H9 (cell line): ENCODE measurements at regions not wholly inside any gene's neighbourhood (a gene's known extent, or its start where the extent isn't known, plus 50 kb on each side); places are given as distances from the start of the nearest gene placed in this dataset.

Source experiments
- DNase-seq: peaks from one replicate; pipeline ENCODE4 v3.0.0-alpha.2; 2017
- H2AFZ ChIP-seq: one replicate; pipeline ENCODE4 v1.6.1; 2013; ENCODE audit warnings: mild to moderate bottlenecking, low read length, control low read depth, moderate library complexity
- H2AK5ac ChIP-seq: 2 replicates; pipeline ENCODE4 v1.6.1; 2013; ENCODE audit warnings: low read length, control low read depth, mixed read lengths; ENCODE audit not compliant: insufficient read length
- H2BK120ac ChIP-seq: one replicate; pipeline ENCODE4 v1.6.1; 2013; ENCODE audit warnings: low read depth, mild to moderate bottlenecking, low read length, control low read depth, inconsistent platforms; ENCODE audit not compliant: poor library complexity, severe bottlenecking
- H2BK12ac ChIP-seq: 2 replicates; pipeline ENCODE4 v1.6.1; 2013; ENCODE audit warnings: low read length, control low read depth, mixed read lengths, low read depth; ENCODE audit not compliant: insufficient read length
- H2BK15ac ChIP-seq: 2 replicates; pipeline ENCODE4 v1.6.1; 2013; ENCODE audit warnings: low read depth, low read length, control low read depth
- H2BK20ac ChIP-seq: one replicate; pipeline ENCODE4 v1.6.1; 2013; ENCODE audit warnings: low read depth, mild to moderate bottlenecking, low read length, control low read depth, inconsistent platforms; ENCODE audit not compliant: poor library complexity, severe bottlenecking
- H2BK5ac ChIP-seq: 2 replicates; pipeline ENCODE4 v1.6.1; 2013; ENCODE audit warnings: low read length, control low read depth, mixed read lengths; ENCODE audit not compliant: insufficient read length
- H3K14ac ChIP-seq: 2 replicates; pipeline ENCODE4 v1.6.1; 2013; ENCODE audit warnings: low read length, control low read depth; ENCODE audit not compliant: insufficient read depth
- H3K18ac ChIP-seq: 2 replicates; pipeline ENCODE4 v1.6.1; 2013; ENCODE audit warnings: low read depth, mild to moderate bottlenecking, mixed read lengths, low read length, control low read depth; ENCODE audit not compliant: insufficient read length
- H3K23ac ChIP-seq: 2 replicates; pipeline ENCODE4 v1.6.1; 2013; ENCODE audit warnings: low read length, control low read depth, mixed read lengths, low read depth; ENCODE audit not compliant: insufficient read length
- H3K23me2 ChIP-seq: 2 replicates; pipeline ENCODE4 v1.6.1; 2013; ENCODE audit warnings: low read depth, mild to moderate bottlenecking, mixed read lengths, low read length, control low read depth; ENCODE audit not compliant: insufficient read length, poor library complexity, severe bottlenecking
- H3K27ac ChIP-seq: 2 replicates; pipeline ENCODE4 v1.5.1; 2013; ENCODE audit warnings: low read length, control low read depth, mixed read lengths, low read depth; ENCODE audit not compliant: insufficient read length
- H3K27me3 ChIP-seq: 2 replicates; pipeline ENCODE4 v1.6.1; 2013; ENCODE audit warnings: low read length, control low read depth, inconsistent platforms; ENCODE audit not compliant: insufficient read depth
- H3K4ac ChIP-seq: 2 replicates; pipeline ENCODE4 v1.6.1; 2013; ENCODE audit warnings: low read depth, mild to moderate bottlenecking, control low read depth, inconsistent platforms, low read length, moderate library complexity
- H3K4me1 ChIP-seq: 2 replicates; pipeline ENCODE4 v1.6.1; 2013; ENCODE audit warnings: low read length, control low read depth, inconsistent platforms; ENCODE audit not compliant: insufficient read depth
- H3K4me2 ChIP-seq: 2 replicates; pipeline ENCODE4 v1.6.1; 2013; ENCODE audit warnings: low read length, control low read depth, mixed read lengths; ENCODE audit not compliant: insufficient read length, insufficient read depth
- H3K56ac ChIP-seq: 2 replicates; pipeline ENCODE4 v1.6.1; 2013; ENCODE audit warnings: low read depth, mild to moderate bottlenecking, mixed read lengths, low read length, control low read depth; ENCODE audit not compliant: insufficient read length
- H3K79me1 ChIP-seq: 2 replicates; pipeline ENCODE4 v1.6.1; 2013; ENCODE audit warnings: low read depth, mild to moderate bottlenecking, moderate library complexity, low read length, control low read depth, inconsistent platforms; ENCODE audit not compliant: insufficient read depth, poor library complexity, severe bottlenecking
- H3K79me2 ChIP-seq: 2 replicates; pipeline ENCODE4 v1.6.1; 2013; ENCODE audit warnings: low read length, control low read depth, inconsistent platforms; ENCODE audit not compliant: insufficient read depth
- H3K9ac ChIP-seq: 2 replicates; pipeline ENCODE4 v1.6.1; 2013; ENCODE audit warnings: low read length, control low read depth, mixed read lengths; ENCODE audit not compliant: insufficient read length; ENCODE audit errors: extremely low read depth
- H3K9me3 ChIP-seq: one replicate; pipeline ENCODE4 v1.6.1; 2013; ENCODE audit warnings: low read depth, low read length, inconsistent platforms; ENCODE audit not compliant: control insufficient read depth
- H3T11ph ChIP-seq: one replicate; pipeline ENCODE4 v1.6.1; 2013; ENCODE audit warnings: mild to moderate bottlenecking, low read length, control low read depth, inconsistent platforms
- H4K20me1 ChIP-seq: one replicate; pipeline ENCODE4 v1.6.1; 2013; ENCODE audit not compliant: control insufficient read depth, insufficient read length, insufficient read depth
- H4K5ac ChIP-seq: 2 replicates; pipeline ENCODE4 v1.6.1; 2013; ENCODE audit warnings: low read depth, mild to moderate bottlenecking, mixed read lengths, low read length, control low read depth; ENCODE audit not compliant: insufficient read length
- H4K8ac ChIP-seq: replicated peaks from 2 replicates; pipeline ENCODE4 v1.6.1; 2013; ENCODE audit warnings: low read length, control low read depth, mixed read lengths, low read depth; ENCODE audit not compliant: insufficient read length
- H4K91ac ChIP-seq: 2 replicates; pipeline ENCODE4 v1.6.1; 2013; ENCODE audit warnings: low read depth, mild to moderate bottlenecking, moderate library complexity, mixed read lengths, low read length, control low read depth; ENCODE audit not compliant: insufficient read length
- H3K27ac Mint-ChIP-seq, 3 experiments: 2 replicates in 2 of 3; 3 replicates in 1 of 3; pipeline ENCODE4 v1.8.0; 2020 to 2021; ENCODE audit warnings: mixed read lengths in 3 of 3, mild to moderate bottlenecking in 1 of 3, moderate library complexity in 1 of 3
- H3K27me3 Mint-ChIP-seq: 2 replicates; pipeline ENCODE4 v1.8.0; 2021; ENCODE audit warnings: low read depth, mild to moderate bottlenecking, moderate library complexity, mixed read lengths
- H3K36me3 Mint-ChIP-seq, 3 experiments: 2 replicates in 2 of 3; 3 replicates in 1 of 3; pipeline ENCODE4 v1.8.0; 2020 to 2021; ENCODE audit warnings: low read depth in 3 of 3, mixed read lengths in 3 of 3; ENCODE audit not compliant: insufficient read depth in 1 of 3
- H3K4me1 Mint-ChIP-seq, 2 experiments: 2 replicates each; pipeline ENCODE4 v1.8.0; 2020; ENCODE audit warnings: mixed read lengths in 2 of 2
- H3K4me3 Mint-ChIP-seq, 2 experiments: 2 replicates in 1 of 2; 3 replicates in 1 of 2; pipeline ENCODE4 v1.8.0; 2020 to 2021; ENCODE audit warnings: mild to moderate bottlenecking in 2 of 2, mixed read lengths in 2 of 2, moderate library complexity in 1 of 2
- H3K9me3 Mint-ChIP-seq, 2 experiments: 2 replicates in 1 of 2; 3 replicates in 1 of 2; pipeline ENCODE4 v1.8.0; 2020; ENCODE audit warnings: mild to moderate bottlenecking in 2 of 2, mixed read lengths in 2 of 2, moderate library complexity in 1 of 2
- WGBS: extraction: QIAGEN DNeasy Blood & Tissue Kit; methylation state at CpG from one replicate; pipeline ENCODE4 v1.1.7; 2013; ENCODE audit warnings: missing lambda C conversion rate, low lambda C conversion rate, mixed read lengths; ENCODE audit not compliant: insufficient read length; ENCODE audit errors: extremely low coverage; 5-methylcytosine and 5-hydroxymethylcytosine counted together
- TF ChIP-seq, protein P1 (sequence below): fragments of 200-600 bp; sonication (generic); conservative IDR thresholded peaks from 3 replicates; pipeline ENCODE4 v1.8.0; 2021; ENCODE audit warnings: antibody characterized with exemption, mild to moderate bottlenecking

DNA sequence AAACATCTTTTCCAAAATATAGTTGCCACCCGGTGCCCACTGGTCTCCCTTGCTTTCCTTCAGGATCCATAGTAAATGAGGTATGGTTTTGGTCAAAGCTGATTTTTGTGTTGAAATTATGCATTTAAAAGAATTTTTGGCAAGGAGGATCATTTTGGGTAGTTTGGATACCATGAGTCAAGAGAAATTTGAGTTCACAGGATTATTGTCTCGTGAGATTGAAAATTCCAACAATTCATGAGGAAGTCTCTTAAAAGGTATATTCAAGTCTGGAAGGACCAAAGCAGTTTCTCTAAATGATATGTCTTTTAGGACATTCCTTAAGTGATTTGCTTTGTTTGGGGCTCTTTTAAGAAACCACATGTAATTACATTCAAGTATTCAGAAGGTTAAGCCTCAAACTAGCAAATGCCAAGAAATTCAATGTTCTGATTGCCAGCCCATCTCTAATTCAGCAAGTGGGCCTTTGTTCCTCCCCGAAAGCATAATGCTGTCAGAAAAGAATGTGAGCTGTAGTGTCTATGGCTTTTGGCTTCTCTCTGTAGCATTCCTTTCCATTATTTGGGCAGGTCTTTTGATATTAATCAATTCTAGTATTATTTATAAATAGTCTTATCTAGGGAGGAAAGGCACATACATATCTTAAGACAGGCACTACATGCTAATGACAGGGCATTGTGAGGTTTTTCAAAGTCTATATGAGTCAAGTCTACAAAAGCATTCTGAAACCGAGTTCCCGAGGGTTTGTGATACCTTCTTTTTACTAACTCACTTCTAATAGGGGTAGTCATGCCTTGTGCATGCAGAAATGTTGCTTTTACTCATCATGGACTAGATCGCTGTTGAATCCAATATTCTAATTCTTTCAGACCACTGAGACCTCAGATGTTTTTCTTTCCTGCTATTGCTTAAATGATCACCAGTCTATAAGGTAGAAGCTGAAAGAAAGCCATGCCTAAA, 453.9 kb downstream of the ENC1 start:
- H3K36me3 Mint-ChIP-seq = peaks cover 0 to 5% (median 0%) of the 10 kb centered on the region in 3 experiments; a peak in 1 of 7 replicates
- no peak overlapping the region for H2BK5ac ChIP-seq
- H2AFZ ChIP-seq = no peak overlapping the region
- H3K4me2 ChIP-seq = no peak overlapping the region
- no peak overlapping the region for H4K8ac ChIP-seq
- WGBS = no CpG with 5 or more reads among the region's 6 CpGs
- H3K56ac ChIP-seq = no peak overlapping the region
- no peaks in the 10 kb centered on the region for H3K79me2 ChIP-seq
- no peaks in the 10 kb centered on the region for H3K4me1 ChIP-seq
- peaks cover 11 to 13% of the 10 kb centered on the region in 2 experiments for H3K4me1 Mint-ChIP-seq
- H3K4ac ChIP-seq = no peak overlapping the region
- no peak overlapping the region for H3K18ac ChIP-seq
- no peaks in the 10 kb centered on the region for H3K23me2 ChIP-seq
- H3K9ac ChIP-seq = no peak overlapping the region
- H3K27me3 ChIP-seq = no peaks in the 10 kb centered on the region
- no peak overlapping the region for H4K91ac ChIP-seq
- no peak overlapping the region for H2AK5ac ChIP-seq
- H3K27me3 Mint-ChIP-seq = no peaks in the 10 kb centered on the region; the same call in 1 of the 2 replicates
- H4K20me1 ChIP-seq = no peaks in the 10 kb centered on the region
- no peak overlapping the region for H3T11ph ChIP-seq
- no peaks in the 10 kb centered on the region for H3K9me3 Mint-ChIP-seq
- H3K14ac ChIP-seq = no peak overlapping the region
- no peak overlapping the region for H3K27ac Mint-ChIP-seq
- TF ChIP-seq, protein P1, sequence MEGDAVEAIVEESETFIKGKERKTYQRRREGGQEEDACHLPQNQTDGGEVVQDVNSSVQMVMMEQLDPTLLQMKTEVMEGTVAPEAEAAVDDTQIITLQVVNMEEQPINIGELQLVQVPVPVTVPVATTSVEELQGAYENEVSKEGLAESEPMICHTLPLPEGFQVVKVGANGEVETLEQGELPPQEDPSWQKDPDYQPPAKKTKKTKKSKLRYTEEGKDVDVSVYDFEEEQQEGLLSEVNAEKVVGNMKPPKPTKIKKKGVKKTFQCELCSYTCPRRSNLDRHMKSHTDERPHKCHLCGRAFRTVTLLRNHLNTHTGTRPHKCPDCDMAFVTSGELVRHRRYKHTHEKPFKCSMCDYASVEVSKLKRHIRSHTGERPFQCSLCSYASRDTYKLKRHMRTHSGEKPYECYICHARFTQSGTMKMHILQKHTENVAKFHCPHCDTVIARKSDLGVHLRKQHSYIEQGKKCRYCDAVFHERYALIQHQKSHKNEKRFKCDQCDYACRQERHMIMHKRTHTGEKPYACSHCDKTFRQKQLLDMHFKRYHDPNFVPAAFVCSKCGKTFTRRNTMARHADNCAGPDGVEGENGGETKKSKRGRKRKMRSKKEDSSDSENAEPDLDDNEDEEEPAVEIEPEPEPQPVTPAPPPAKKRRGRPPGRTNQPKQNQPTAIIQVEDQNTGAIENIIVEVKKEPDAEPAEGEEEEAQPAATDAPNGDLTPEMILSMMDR = no peak
- no peak for DNase-seq
- H3K4me3 Mint-ChIP-seq = no peak overlapping the region
- no peak overlapping the region for H2BK15ac ChIP-seq
- no peak overlapping the region for H3K23ac ChIP-seq
- H2BK12ac ChIP-seq = no peak overlapping the region
- H4K5ac ChIP-seq = no peak overlapping the region
- H3K79me1 ChIP-seq = no peaks in the 10 kb centered on the region
- H2BK20ac ChIP-seq = no peak overlapping the region
- H2BK120ac ChIP-seq = no peak overlapping the region
- no peaks in the 10 kb centered on the region for H3K9me3 ChIP-seq
- H3K27ac ChIP-seq = no peak overlapping the region
